ENCODE measurements at regions not wholly inside any gene's neighbourhood (a gene's known extent, or its start where the extent isn't known, plus 50 kb on each side); places are given as distances from the start of the nearest gene placed in this dataset.
A peak's percentile ranks its signal among the peaks of the same experiment; 100 is the strongest.

DNA sequence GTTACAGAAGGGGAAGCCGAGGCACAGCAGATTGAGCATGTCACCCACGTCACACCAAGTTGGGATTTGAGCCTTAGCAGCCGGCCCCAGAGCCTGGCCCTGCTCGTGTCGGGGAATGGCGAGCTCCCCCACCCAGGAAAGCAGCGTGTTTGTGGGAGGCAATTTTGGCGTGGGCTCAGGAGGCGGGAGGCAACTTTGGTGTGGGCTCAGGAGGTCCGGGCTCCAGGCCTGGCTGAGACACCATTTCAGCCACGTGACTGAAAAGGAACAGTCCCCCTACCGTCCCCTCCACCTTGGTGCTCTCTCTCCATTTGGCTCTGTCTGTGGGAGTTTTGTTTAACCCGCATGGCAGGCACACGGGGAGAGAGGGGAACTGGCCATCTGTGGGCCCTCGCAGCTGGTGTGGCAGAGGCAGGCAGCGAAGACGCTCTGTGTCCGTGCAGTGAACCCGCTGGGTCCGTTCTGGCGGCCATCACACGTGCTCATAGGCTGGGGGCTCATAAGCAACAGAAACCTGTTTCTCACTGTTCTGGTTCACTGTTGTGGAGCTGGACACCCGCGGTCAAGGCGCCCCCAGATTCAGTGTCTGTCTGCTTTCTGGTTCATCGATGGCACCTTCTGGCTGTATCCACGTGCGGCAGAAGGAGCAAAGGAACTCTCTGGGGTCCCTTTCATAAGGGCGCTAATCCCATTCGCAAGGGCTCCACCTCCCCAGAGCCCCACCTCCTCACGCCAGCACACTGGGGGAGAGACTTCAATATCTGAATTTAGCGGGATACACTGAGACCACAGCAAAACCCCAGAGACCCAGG lies 110.2 kb downstream of the CRYAA start (continued):
- TF ChIP-seq, protein P1, sequence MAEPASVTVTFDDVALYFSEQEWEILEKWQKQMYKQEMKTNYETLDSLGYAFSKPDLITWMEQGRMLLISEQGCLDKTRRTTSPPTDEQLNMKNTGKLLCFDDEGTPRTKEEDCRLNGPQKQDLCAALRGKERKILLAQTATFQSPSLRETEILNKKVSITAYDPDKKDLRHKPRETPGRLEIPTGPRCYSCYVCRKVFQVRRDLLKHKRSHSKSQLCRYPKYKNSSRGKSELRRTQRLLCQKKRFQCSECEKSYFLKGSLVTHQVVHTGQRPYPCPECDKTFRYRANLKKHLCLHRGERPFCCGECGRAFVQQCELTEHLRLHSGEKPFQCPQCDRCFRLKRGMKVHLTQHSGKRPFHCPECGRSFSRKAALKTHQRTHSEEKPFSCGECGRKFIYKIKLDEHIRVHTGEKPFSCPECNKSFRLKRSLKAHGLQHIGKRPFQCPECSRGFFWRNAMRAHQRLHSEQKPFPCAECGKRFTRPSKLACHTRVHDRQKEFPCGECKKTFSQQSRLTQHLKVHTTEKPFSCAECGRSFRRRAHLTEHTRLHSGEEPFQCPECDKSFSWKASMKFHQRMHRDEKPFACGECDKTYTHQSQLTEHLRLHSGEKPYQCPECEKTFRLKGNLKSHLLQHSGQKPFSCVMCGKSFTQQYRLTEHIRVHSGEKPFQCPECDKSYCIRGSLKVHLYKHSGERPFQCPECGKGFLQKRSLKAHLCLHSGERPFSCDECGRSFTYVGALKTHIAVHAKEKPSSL (CRISPR knock-in tag; conservative IDR thresholded peaks at IDR 0.05) = no peak
- TF ChIP-seq CREM (CRISPR knock-in tag; IDR thresholded peaks at IDR 0.05) = no peak

DNA sequence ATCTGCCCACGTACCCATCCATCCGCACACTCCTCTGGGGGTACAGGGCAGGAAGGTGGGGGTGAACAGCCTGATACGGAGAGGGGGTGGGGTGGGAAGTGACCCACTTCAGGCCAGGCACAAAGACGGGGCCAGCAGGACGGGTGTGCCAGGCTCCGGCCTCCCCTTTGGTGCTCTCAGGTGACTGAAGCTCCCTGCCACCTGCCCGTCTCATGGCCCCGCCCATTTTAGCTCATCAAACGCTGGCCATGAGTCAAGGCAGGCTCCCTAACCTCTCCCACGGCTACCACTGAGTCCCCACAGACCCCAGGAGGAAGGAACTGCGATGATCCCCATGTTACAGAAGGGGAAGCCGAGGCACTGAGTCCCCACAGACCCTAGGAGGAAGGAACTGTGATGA lies 109.6 kb downstream of the CRYAA start:
- no peak overlapping the region for H3K27ac Mint-ChIP-seq
- ChIA-PET POLR2A (no interaction called here), CTCF (interaction anchor here (0.6 to 2.3 kb wide), 5 partner anchors 9 to 460 kb away, joined by 3 to 11 read pairs (median 4); no protein-coding TSS in a partner anchor)
- TF ChIP-seq, protein P2, sequence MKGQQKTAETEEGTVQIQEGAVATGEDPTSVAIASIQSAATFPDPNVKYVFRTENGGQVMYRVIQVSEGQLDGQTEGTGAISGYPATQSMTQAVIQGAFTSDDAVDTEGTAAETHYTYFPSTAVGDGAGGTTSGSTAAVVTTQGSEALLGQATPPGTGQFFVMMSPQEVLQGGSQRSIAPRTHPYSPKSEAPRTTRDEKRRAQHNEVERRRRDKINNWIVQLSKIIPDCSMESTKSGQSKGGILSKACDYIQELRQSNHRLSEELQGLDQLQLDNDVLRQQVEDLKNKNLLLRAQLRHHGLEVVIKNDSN (CRISPR knock-in tag; IDR thresholded peaks at IDR 0.05) = no peak
- TF ChIP-seq ZNF532 (CRISPR knock-in tag; IDR thresholded peaks at IDR 0.05; ENCODE audit: borderline replicate concordance) = no peak
- TF ChIP-seq HMGA2 (CRISPR knock-in tag; IDR thresholded peaks at IDR 0.05) = no peak
- TF ChIP-seq ZBTB43 (CRISPR knock-in tag; IDR thresholded peaks at IDR 0.05) = no peak
- TF ChIP-seq ZNF263 (CRISPR knock-in tag; IDR thresholded peaks at IDR 0.05; ENCODE audit: low read depth) = no peak
- no peak for TF ChIP-seq ERG (CRISPR knock-in tag; IDR thresholded peaks at IDR 0.05)
- TF ChIP-seq ZNF232 (CRISPR knock-in tag; IDR thresholded peaks at IDR 0.05) = no peak
- TF ChIP-seq, protein P3, sequence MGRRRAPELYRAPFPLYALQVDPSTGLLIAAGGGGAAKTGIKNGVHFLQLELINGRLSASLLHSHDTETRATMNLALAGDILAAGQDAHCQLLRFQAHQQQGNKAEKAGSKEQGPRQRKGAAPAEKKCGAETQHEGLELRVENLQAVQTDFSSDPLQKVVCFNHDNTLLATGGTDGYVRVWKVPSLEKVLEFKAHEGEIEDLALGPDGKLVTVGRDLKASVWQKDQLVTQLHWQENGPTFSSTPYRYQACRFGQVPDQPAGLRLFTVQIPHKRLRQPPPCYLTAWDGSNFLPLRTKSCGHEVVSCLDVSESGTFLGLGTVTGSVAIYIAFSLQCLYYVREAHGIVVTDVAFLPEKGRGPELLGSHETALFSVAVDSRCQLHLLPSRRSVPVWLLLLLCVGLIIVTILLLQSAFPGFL (CRISPR knock-in tag; IDR thresholded peaks at IDR 0.05; ENCODE audit: borderline replicate concordance) = no peak
- no peak for TF ChIP-seq NFE2L1 (CRISPR knock-in tag; IDR thresholded peaks at IDR 0.05)
- no peak for TF ChIP-seq ZNF396 (CRISPR knock-in tag; IDR thresholded peaks at IDR 0.05; ENCODE audit: borderline replicate concordance)
- ATAC-seq (peak; percentile 10; the same call in 1 of the 2 replicates), DNase-seq (ENCODE audit: low spot score) (no peak)
- H3K36me3 Mint-ChIP-seq = no peaks in the 10 kb centered on the region
- peak overlapping the region; percentile 43 for H3K4me3 Mint-ChIP-seq
- H3K9me3 Mint-ChIP-seq = no peaks in the 10 kb centered on the region
- peaks cover 31% of the 10 kb centered on the region for H3K4me1 Mint-ChIP-seq
- peaks cover 2% of the 10 kb centered on the region; the same call in 1 of the 2 replicates for H3K27me3 Mint-ChIP-seq (ENCODE audit: low read depth)

Measured in WTC11 (cell line).